Hepatic stellate cell (primary cell): ENCODE measurements at regions not wholly inside any gene's neighbourhood (a gene's known extent, or its start where the extent isn't known, plus 50 kb on each side); places are given as distances from the start of the nearest gene placed in this dataset.

Experiments used
- DNase-seq: peaks from one replicate; pipeline ENCODE4 v3.0.0; 2011; ENCODE audit warnings: low spot score

GRCh38 chr5:92795633-92796032 is 785.4 kb downstream of the NR2F1-AS1 start:
- DNase-seq, result no peak

- DNase-seq, result no peak
These were observed 801.0 kb downstream of the NR2F1-AS1 start for GRCh38 chr5:92780057-92780456.

DNA sequence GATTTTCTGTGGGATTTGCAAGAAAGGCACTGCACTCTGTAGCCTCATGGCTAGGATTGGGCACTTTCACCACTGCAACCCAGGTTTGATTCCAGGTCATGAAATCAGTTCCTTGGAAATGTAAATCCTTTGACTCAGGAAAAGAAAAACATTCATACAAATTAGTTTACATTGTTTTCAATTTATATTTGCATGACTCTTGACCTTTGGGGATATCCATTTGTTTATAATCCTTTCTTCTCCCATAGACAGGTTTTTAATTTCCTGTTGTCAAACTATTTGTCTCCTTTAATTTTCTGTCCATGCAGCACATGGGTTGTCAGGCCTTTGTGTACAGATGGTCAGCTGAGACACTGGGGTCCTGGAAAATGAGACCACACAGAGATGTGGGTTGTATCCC is 801.5 kb downstream of the NR2F1-AS1 start:
- DNase-seq, result no peak

GRCh38 chr5:92778261-92778660 is 802.8 kb downstream of the NR2F1-AS1 start:
- no peak for DNase-seq

DNA sequence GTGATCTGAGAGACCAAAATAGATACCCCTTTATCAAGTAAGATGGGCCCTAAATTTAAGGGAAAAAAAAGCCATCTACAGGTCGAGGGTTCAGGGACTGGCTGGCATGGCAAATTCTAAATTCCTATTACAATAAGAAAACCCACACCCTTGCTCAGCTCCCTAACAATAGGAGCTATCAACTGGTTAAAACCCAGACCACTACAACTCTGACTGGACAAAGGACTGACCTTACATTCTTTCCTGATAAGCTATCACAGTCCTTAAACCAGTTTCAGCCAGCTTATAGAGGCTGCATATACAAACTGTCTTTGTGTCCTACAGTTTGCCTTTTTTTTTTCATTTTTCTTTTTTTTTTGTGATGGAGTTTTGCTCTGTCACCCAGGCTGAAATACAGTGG is 803.6 kb downstream of the NR2F1-AS1 start:
- no peak for DNase-seq

DNA sequence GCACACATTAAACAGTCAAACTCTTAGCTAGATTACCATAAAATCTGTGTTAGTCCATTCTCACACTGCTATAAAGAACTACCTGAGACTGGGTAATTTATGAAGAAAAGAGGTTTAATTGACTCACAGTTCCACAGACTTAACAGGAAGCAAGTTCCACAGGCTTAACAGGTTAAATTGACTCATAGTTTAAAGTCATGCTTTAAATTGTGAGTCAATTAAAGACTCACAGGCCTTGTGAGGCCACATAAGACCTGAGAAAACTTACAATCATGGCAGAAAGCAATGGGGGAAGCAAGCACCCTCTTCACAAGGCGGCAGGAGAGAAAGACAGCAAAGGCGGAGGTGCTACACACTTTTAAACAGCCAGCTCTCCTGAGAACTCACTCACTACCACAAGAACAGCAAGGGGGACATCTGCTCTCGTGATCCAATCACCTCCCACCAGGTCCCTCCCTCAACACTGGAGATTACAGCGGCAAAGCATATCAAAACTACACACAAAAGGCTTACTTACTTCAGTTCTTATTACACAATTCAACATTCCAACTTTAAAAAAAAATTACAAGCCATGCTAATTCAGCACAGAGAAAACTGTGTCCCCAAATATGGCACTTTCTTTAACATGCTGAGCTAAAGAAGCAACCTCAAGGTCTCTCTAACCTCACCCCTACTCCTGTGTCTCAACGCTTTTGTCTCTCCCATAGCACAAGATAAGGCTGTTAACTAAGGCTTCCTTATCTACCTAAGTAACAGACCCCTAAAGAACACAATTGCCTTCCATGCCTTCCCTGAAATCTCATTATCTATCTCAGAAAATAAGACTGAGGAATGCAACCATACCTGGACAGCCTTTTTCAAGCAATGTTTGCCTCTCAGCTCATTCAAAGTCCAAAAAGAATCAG is 805.1 kb downstream of the NR2F1-AS1 start:
- DNase-seq, result no peak

DNA sequence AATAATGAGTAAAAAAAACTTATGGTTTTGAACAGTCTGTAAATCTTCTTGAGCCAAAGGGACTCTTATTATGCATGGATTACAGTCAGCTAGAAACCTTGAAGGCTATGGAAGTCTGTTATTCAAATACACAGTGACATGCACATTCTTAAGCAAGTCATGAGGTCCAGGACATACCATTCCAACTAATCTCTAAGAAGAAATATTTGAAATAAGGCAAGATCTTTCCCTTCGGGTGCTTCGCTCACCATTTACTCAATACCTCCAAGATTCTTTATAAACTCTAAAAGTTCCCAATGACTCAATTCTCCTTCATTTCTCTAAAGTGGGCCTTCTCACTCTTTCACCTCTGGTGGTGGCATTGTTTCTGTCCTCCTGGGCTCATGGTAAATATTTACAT is 811.0 kb downstream of the NR2F1-AS1 start:
- DNase-seq, result peak; percentile 5

- DNase-seq, result no peak
These were observed 819.4 kb downstream of the NR2F1-AS1 start for GRCh38 chr5:92761585-92761984.

- no peak for DNase-seq
These were observed 820.5 kb downstream of the NR2F1-AS1 start for GRCh38 chr5:92760550-92760949.

- DNase-seq, result peak; percentile 11
These were observed 822.5 kb downstream of the NR2F1-AS1 start for GRCh38 chr5:92758552-92758951.

DNA sequence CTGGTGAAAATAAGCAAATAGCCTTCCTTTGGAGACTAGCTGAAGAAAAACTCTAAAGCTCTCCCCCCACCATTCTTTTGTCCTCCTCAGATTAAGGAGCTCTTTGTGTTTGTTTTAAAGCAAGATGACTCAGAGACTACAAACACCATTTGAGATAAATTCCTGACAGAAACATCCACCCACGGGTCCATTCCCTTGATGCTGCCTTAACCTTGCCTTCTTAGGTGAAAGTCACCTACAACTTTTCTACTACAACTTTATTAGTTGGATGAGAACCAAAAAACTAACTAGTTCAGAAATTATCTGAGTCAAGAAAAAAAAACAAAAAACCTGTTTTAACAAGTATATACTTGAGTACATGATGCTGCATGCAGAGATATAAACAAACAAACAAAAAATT is 831.1 kb downstream of the NR2F1-AS1 start:
- DNase-seq, result no peak

DNA sequence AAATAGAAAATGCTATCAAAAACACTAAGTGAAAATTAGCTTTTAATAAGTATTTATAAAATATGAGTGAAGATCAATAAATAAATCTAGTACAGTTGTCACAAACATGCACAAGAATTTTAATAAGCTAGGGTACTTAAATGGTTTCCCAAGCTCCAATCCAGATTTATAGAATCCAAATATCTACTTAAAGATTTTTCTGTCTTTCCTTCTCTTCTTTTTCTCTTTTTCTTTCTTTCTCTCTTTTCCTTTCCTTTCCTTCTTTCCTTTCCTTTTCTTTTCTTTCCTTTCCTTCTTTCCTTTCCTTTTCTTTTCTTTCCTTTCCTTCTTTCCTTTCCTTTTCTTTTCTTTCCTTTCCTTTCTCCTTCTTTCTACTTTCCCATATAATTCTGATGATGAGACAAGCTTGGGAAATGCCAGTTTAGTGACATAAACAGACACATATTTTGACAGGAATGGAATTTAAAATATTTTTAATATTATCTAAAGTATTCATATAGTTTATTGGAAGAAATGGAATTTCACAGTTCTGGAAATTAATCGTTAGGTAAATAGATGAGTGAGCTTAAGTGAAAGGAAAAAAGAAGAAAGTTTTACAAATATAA is 832.8 kb downstream of the NR2F1-AS1 start:
- no peak for DNase-seq

- no peak for DNase-seq
These were observed 839.1 kb downstream of the NR2F1-AS1 start for GRCh38 chr5:92741906-92742305.

DNA sequence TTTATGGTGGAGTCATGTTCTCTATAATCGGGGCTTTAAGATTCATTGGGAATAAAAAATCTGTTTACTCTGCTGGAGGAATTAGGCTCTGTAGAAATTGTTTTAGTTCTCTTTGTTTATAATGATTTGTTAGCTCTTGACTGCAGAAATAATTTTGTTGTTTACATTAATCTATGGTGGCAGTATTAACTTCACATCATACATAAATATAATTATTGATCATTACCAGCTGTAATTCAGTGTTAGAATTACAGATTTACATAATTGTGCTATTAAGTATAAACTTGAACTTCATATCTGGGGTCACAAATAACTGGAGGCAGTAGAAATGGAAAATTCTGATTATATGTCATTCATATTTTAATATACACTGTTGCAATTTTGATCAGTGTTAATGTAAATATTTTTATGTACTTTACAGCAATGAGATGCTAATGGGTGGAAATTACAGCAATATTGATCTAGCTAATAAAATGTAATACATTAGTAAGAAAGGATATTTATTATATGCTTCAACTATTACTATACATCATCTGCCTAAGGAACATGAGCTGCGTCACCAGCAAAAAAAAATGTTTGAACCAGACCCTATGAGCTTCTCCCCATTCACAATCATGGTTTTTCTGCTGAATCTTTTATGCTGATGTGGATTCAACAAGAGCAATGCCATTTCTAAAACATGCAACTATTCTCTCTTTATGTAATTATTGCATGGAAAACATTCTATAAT is 846.6 kb downstream of the NR2F1-AS1 start:
- no peak for DNase-seq

GRCh38 chr5:92730486-92730885 is 850.5 kb downstream of the NR2F1-AS1 start:
- no peak for DNase-seq

DNA sequence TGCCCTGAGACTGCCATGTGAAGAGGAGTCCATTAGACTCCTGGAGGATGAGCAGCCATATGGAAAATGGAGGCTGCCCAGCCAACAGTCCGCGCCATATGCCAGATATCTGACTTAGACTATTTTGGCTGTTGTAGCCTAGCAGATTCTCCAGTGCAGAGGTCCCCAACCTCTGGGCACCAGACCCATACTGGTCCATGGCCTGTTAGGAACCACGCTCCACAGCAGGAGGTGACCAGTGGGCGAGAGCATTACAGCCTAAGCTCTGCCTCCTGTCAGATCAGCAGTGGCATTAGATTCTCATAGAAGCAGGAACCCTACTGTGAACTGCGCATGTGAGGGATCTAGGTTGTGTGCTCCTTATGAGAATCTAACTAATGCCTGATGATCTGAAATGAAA is 851.9 kb downstream of the NR2F1-AS1 start:
- DNase-seq, result no peak

DNA sequence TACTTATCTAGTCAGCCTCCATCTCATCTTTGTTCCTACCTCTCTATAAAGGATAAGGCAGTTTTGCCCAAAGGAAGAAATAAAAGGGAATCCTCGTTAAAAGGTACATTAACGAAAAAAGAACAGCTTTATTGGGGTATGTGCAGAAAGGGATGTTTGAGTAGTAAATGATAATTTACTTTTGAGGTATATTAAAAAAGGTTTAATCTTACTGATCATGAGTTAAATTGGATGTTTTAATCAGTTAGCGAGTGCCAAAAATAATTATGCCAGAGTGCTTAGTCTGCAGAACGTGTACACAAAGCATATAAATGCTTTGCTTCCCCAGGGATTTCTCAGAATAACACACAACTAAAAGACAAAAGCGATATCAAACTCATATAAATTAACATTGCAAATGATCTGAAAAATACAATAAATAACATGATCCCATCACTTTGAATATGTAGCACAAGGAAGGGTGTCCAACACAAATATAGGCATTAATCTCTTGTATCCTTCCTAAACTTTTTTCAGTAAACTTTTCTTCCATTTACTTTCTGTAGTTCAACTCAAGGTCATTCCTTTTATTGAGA is 865.0 kb downstream of the NR2F1-AS1 start:
- no peak for DNase-seq

DNA sequence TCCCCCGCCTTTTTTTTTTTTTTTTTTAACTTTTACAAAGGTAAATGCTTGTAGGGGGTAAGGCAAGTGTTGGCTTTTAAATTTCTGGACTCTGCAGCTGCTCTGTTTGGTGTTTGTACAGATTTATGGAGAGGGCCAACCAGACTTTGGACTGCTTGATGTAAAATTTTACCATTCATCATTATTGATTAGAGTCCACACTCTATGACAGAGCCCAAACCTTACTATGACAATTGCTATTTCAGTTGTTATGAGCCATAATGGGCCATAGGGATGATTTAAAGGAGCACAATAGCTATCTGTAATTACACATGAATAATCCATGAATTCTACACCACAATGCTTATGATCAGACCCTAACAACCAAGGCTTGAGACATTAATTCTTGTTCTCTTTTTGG is 867.2 kb downstream of the NR2F1-AS1 start:
- no peak for DNase-seq

DNA sequence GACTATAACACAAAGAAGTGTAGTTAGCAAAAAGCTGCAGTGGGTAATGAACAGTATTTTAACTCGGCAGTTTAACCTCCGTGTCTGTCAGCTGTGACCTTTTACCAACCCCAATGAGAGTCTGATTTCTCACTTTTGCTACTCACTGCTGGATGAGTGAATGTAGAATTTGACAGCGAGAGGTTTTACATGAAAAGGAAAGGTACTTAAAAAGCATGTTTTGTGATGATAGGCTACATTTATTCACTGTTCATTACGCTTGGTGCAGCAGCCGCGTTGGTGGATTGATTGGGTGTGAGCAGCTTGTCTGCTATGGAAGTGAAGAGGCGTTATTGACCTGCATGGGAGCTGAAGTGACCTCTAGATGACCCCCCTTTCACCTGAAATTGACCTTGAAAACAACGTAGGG is 867.7 kb downstream of the NR2F1-AS1 start:
- DNase-seq, result no peak

DNA sequence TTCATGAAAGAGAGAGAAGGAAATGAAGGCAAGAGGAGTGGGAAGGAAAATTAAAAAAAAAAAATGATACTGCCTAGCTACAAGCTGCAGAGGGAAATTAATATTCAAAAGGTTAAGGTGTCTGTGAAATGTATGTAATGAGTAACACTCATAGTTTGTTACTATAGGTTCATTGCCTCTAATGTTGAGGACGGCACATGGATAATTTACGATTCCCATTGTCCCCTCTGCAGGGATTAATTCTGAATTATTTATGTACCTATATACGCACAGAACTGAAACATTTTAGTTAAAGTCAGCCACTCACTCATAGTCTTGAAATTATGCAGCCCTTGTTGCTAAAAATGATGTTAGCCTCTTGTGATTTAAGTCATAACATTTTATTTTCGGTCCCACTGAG is 869.1 kb downstream of the NR2F1-AS1 start:
- no peak for DNase-seq

DNA sequence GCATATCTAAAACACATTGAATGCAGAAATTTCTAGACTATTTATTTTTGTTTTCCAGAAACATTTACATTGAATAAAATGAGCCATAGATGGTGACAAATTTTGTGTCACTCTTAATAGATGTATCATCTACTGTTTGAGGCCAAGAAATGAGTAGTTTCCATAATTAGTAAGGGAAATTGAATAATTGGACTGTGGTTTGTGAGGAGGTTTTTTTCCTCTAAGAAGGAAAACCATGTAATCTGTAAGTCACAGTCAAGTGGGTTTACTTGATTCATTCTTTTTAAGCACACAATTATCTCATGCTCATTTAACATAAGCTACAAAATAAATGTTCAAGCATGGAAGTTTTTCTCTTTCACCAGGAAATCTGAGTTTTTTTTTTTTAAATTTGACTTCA is 876.4 kb downstream of the NR2F1-AS1 start:
- DNase-seq, result no peak

DNA sequence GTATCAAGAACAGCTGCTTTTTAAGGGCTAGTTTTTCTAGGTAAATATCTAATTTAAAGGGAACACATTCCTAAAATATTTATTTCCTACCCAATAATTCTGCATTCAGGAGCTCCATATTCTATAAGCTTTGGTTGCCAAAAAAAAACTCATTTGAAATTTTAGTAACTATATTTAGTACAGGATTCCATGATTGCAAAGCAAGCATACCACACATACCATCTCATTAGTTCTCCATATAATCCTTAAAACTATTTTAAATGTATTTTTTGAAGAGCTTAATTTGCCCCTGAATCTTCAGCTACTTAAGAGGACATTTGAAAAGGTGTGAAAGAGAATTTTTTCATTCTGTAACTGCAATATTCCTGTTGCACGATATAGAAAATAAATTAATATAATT is 877.0 kb downstream of the NR2F1-AS1 start:
- DNase-seq, result no peak
